Astrocyte (in vitro differentiated cells and primary cell): ENCODE measurements at regions not wholly inside any gene's neighbourhood (a gene's known extent, or its start where the extent isn't known, plus 50 kb on each side); places are given as distances from the start of the nearest gene placed in this dataset.
"Not testable (repeated sequence)": the region's sequence is repeated elsewhere in the genome, so short reads cannot be mapped to it uniquely, and the experiment has no call there.

Source experiments
- DNase-seq: peaks from one replicate; pipeline ENCODE4 v3.0.0-alpha.2; 2010; ENCODE audit warnings: low read depth
- FAIRE-seq: peaks from 2 replicates; lab custom pipeline; 2011; peaks lifted over from hg19 to GRCh38; lab: Jason Lieb, UNC
- H2AFZ ChIP-seq: 2 replicates; pipeline ENCODE4 v1.6.0; 2012; ENCODE audit warnings: low read depth, low read length, inconsistent platforms
- H3K27ac ChIP-seq: 2 replicates; pipeline ENCODE4 v1.5.1; 2011; ENCODE audit warnings: low read depth, low read length, inconsistent platforms
- H3K27me3 ChIP-seq: 2 replicates; pipeline ENCODE4 v1.6.0; 2011; ENCODE audit warnings: low read length, inconsistent platforms; ENCODE audit not compliant: insufficient read depth
- H3K36me3 ChIP-seq: 2 replicates; pipeline ENCODE4 v1.5.1; 2011; ENCODE audit warnings: low read length, inconsistent platforms; ENCODE audit not compliant: insufficient read depth
- H3K4me1 ChIP-seq: 2 replicates; pipeline ENCODE4 v1.5.1; 2011; ENCODE audit warnings: low read length, inconsistent platforms; ENCODE audit not compliant: insufficient read depth
- H3K4me2 ChIP-seq: 2 replicates; pipeline ENCODE4 v1.6.0; 2012; ENCODE audit warnings: low read length, inconsistent platforms
- H3K4me3 ChIP-seq: 2 replicates; pipeline ENCODE4 v1.5.1; 2011; ENCODE audit warnings: low read depth, mild to moderate bottlenecking, low read length, inconsistent platforms; ENCODE audit not compliant: insufficient read depth
- H3K79me2 ChIP-seq: 2 replicates; pipeline ENCODE4 v1.6.0; 2012; ENCODE audit warnings: mild to moderate bottlenecking, low read length, inconsistent platforms; ENCODE audit not compliant: insufficient read depth
- H3K9ac ChIP-seq: 2 replicates; pipeline ENCODE4 v1.6.0; 2012; ENCODE audit warnings: mild to moderate bottlenecking, low read length, inconsistent platforms
- H3K9me3 ChIP-seq: 2 replicates; pipeline ENCODE4 v1.5.1; 2012; ENCODE audit warnings: low read depth, mild to moderate bottlenecking, low read length, inconsistent platforms; ENCODE audit not compliant: insufficient read depth
- H4K20me1 ChIP-seq: 2 replicates; pipeline ENCODE4 v1.6.0; 2012; ENCODE audit warnings: low read length, inconsistent platforms; ENCODE audit not compliant: insufficient read depth
- H3K27ac Mint-ChIP-seq: one replicate; pipeline ENCODE4 v1.8.0; 2021; ENCODE audit warnings: mild to moderate bottlenecking, mixed read lengths; ENCODE audit not compliant: unreplicated experiment
- H3K27me3 Mint-ChIP-seq: one replicate; pipeline ENCODE4 v1.8.0; 2021; ENCODE audit warnings: low read depth, mixed read lengths; ENCODE audit not compliant: unreplicated experiment
- H3K36me3 Mint-ChIP-seq: one replicate; pipeline ENCODE4 v1.8.0; 2021; ENCODE audit warnings: low read depth, mixed read lengths; ENCODE audit not compliant: unreplicated experiment
- H3K4me1 Mint-ChIP-seq: one replicate; pipeline ENCODE4 v1.8.0; 2021; ENCODE audit warnings: low read depth, mixed read lengths; ENCODE audit not compliant: unreplicated experiment
- H3K4me3 Mint-ChIP-seq: one replicate; pipeline ENCODE4 v1.8.0; 2021; ENCODE audit warnings: mild to moderate bottlenecking, moderate library complexity, mixed read lengths; ENCODE audit not compliant: unreplicated experiment
- H3K9me3 Mint-ChIP-seq: one replicate; pipeline ENCODE4 v1.8.0; 2021; ENCODE audit warnings: mild to moderate bottlenecking, mixed read lengths; ENCODE audit not compliant: unreplicated experiment
- CTCF ChIP-seq: IDR thresholded peaks from 2 replicates; pipeline ENCODE4 v1.5.1; 2011; ENCODE audit warnings: low read depth, mild to moderate bottlenecking, inconsistent platforms, low read length, moderate library complexity; ENCODE audit not compliant: insufficient read depth
- EZH2 ChIP-seq: IDR thresholded peaks from 2 replicates; pipeline ENCODE4 v1.6.1; 2012; ENCODE audit warnings: mild to moderate bottlenecking, low read length, inconsistent platforms; ENCODE audit not compliant: insufficient read depth

- H3K36me3 Mint-ChIP-seq = no peaks in the 10 kb centered on the region
- Histone ChIP-seq H3K79me2 (no peaks in the 10 kb centered on the region), H3K36me3 (no peaks in the 10 kb centered on the region), H3K27ac (no peak overlapping the region), H3K4me1 (no peaks in the 10 kb centered on the region), H3K4me2 (no peak overlapping the region), H3K4me3 (no peak overlapping the region), H3K9me3 (peaks cover 3% of the 10 kb centered on the region), H4K20me1 (no peaks in the 10 kb centered on the region), H2AFZ (no peak overlapping the region), H3K27me3 (no peaks in the 10 kb centered on the region), H3K9ac (no peak overlapping the region)
- peaks cover 8% of the 10 kb centered on the region for H3K4me1 Mint-ChIP-seq
- FAIRE-seq = no peak
- no peak overlapping the region for H3K4me3 Mint-ChIP-seq
- no peaks in the 10 kb centered on the region for H3K27me3 Mint-ChIP-seq
- TF ChIP-seq EZH2 = no peak
- TF ChIP-seq CTCF = no peak
- H3K27ac Mint-ChIP-seq = no peak overlapping the region
- H3K9me3 Mint-ChIP-seq = no peaks in the 10 kb centered on the region
- no peak for DNase-seq
Observed at GRCh38 chr5:28808967-28809810, 1770.8 kb upstream of the CDH9 start.

- no peaks in the 10 kb centered on the region for H4K20me1 ChIP-seq
- no peak overlapping the region for H3K4me2 ChIP-seq
- peak; percentile 2 for DNase-seq
- Mint-ChIP-seq H3K9me3 (no peaks in the 10 kb centered on the region), H3K4me3 (no peak overlapping the region), H3K4me1 (peaks cover 8% of the 10 kb centered on the region), H3K36me3 (no peaks in the 10 kb centered on the region), H3K27ac (no peak overlapping the region), H3K27me3 (no peaks in the 10 kb centered on the region)
- FAIRE-seq = no peak
- no peak overlapping the region for H3K9ac ChIP-seq
- peaks cover 3% of the 10 kb centered on the region for H3K9me3 ChIP-seq
- H3K36me3 ChIP-seq = no peaks in the 10 kb centered on the region
- H2AFZ ChIP-seq = no peak overlapping the region
- no peaks in the 10 kb centered on the region for H3K27me3 ChIP-seq
- no peaks in the 10 kb centered on the region for H3K79me2 ChIP-seq
- H3K27ac ChIP-seq = no peak overlapping the region
- H3K4me3 ChIP-seq = no peak overlapping the region
- TF ChIP-seq CTCF (no peak), EZH2 (no peak)
- no peaks in the 10 kb centered on the region for H3K4me1 ChIP-seq
Observed at GRCh38 chr5:28807195-28807729, 1768.9 kb upstream of the CDH9 start.

GRCh38 chr5:28799035-28799434 is 1760.6 kb upstream of the CDH9 start:
- not testable (repeated sequence) for H2AFZ ChIP-seq, H3K4me3 Mint-ChIP-seq, H3K27me3 ChIP-seq, H3K4me1 Mint-ChIP-seq, H3K27me3 Mint-ChIP-seq, H3K36me3 ChIP-seq, H3K36me3 Mint-ChIP-seq, H3K27ac Mint-ChIP-seq, H3K4me2 ChIP-seq, H3K9me3 Mint-ChIP-seq, H3K4me1 ChIP-seq, H3K9ac ChIP-seq, FAIRE-seq, H3K27ac ChIP-seq, H4K20me1 ChIP-seq, H3K9me3 ChIP-seq, H3K79me2 ChIP-seq, DNase-seq, H3K4me3 ChIP-seq
